Lower lobe of right lung (tissue), 2 donors: ENCODE measurements at regions not wholly inside any gene's neighbourhood (a gene's known extent, or its start where the extent isn't known, plus 50 kb on each side); places are given as distances from the start of the nearest gene placed in this dataset.

Experiments
- ATAC-seq, 2 donors: fragments of 200-7000 bp; cut with Tn5 transposase; one replicate each; pipeline ENCODE4 v1.9.1; 2020 to 2022; ENCODE audit warnings: mild to moderate bottlenecking in 2 of 2, moderate library complexity in 2 of 2
- DNase-seq: peaks from one replicate; pipeline ENCODE4 v3.0.0-alpha.2; 2020
- H3K27ac ChIP-seq: fragments of 200-600 bp; one replicate; pipeline ENCODE4 v1.8.0; 2022
- H3K27me3 ChIP-seq: fragments of 200-600 bp; one replicate; pipeline ENCODE4 v1.8.0; 2022; ENCODE audit warnings: low read depth
- H3K36me3 ChIP-seq: fragments of 200-600 bp; one replicate; pipeline ENCODE4 v1.8.0; 2022; ENCODE audit warnings: mild to moderate bottlenecking
- H3K4me1 ChIP-seq: fragments of 200-600 bp; one replicate; pipeline ENCODE4 v1.8.0; 2022
- H3K4me3 ChIP-seq: fragments of 200-600 bp; one replicate; pipeline ENCODE4 v1.8.0; 2022; ENCODE audit warnings: mild to moderate bottlenecking
- H3K9me3 ChIP-seq: fragments of 200-600 bp; one replicate; pipeline ENCODE4 v1.8.0; 2022
- CTCF ChIP-seq: fragments of 200-600 bp; IDR thresholded peaks from one replicate; pipeline ENCODE4 v1.8.0; 2022; ENCODE audit warnings: antibody characterized with exemption, mild to moderate bottlenecking
- intact Hi-C: fragments of 100-400 bp; cut with DNase I; formaldehyde crosslinking; loops from one replicate; pipeline ENCODE4 v1.11.0; 2022
- donor health status: DM: no; HTN: yes; CAD: no; lungs with severe emphysema.

DNA sequence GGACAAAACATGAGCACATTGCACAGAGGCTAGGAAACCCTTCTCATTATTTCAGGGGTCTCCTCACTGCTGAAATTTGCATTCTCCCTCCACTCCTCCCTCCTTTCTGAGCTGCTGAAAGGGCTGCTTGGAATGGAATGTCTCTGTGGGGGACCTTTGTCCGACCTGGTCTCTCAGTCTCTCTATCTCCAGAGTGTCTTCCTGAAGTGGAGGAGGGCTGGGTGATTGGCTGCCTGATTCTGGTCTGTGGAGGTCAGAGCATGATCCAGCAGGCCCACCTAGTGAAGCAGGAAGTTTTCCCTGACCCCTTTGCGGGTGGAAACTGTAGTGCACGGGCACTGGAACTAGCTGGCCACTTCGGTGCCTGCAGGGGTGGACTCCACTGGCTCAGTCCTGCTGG is 560.5 kb upstream of the HS6ST1 start:
- H3K27ac ChIP-seq, result no peak overlapping the region
- intact Hi-C loops, result no loop called here
- no peaks in the 10 kb centered on the region for H3K9me3 ChIP-seq
- no peaks in the 10 kb centered on the region for H3K36me3 ChIP-seq
- H3K4me3 ChIP-seq, result no peak overlapping the region
- H3K4me1 ChIP-seq, result no peaks in the 10 kb centered on the region
- ATAC-seq, result no peak
- H3K27me3 ChIP-seq, result no peaks in the 10 kb centered on the region
- DNase-seq, result no peak
- TF ChIP-seq CTCF, result no peak

- Histone ChIP-seq H3K36me3 (no peaks in the 10 kb centered on the region), H3K9me3 (no peaks in the 10 kb centered on the region), H3K4me3 (no peak overlapping the region), H3K27me3 (no peaks in the 10 kb centered on the region), H3K27ac (no peak overlapping the region), H3K4me1 (no peaks in the 10 kb centered on the region)
- ATAC-seq (no peak), DNase-seq (no peak)
- intact Hi-C loops, result no loop called here
- TF ChIP-seq CTCF, result no peak
Measured at GRCh38 chr2:128894896-128895295, 576.2 kb upstream of the HS6ST1 start.

GRCh38 chr2:128901572-128902391 is 583.1 kb upstream of the HS6ST1 start:
- ATAC-seq, result no peak
- Histone ChIP-seq H3K4me1 (no peaks in the 10 kb centered on the region), H3K9me3 (no peaks in the 10 kb centered on the region), H3K27ac (no peak overlapping the region), H3K36me3 (no peaks in the 10 kb centered on the region), H3K4me3 (no peak overlapping the region), H3K27me3 (no peaks in the 10 kb centered on the region)
- intact Hi-C loops, result no loop called here
- no peak for DNase-seq
- no peak for TF ChIP-seq CTCF

DNA sequence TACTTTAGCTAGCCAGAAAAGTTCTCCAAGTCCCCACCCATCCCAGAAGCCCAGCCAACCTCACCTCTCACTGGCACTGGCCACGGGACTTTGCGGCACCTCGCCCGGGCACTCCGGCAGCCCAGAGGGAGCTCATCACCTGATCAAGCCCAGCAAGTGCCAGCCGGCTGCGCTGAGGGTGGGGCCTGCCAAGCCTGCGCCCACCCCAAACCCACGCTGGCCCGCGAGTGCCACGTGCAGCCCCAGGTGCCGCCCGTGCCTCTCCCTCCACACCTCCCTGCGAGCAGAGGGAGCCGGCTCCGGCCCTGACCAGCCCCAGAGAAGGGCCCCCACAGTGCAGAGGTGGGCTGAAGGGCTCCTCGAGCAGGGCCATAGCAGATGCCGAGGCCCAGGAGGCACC is 585.0 kb upstream of the HS6ST1 start:
- no peak for TF ChIP-seq CTCF
- DNase-seq (no peak), ATAC-seq (no peak)
- no peaks in the 10 kb centered on the region for H3K9me3 ChIP-seq
- H3K4me1 ChIP-seq, result no peaks in the 10 kb centered on the region
- intact Hi-C loops, result no loop called here
- H3K4me3 ChIP-seq, result no peak overlapping the region
- H3K27ac ChIP-seq, result no peak overlapping the region
- no peaks in the 10 kb centered on the region for H3K36me3 ChIP-seq
- H3K27me3 ChIP-seq, result no peaks in the 10 kb centered on the region

DNA sequence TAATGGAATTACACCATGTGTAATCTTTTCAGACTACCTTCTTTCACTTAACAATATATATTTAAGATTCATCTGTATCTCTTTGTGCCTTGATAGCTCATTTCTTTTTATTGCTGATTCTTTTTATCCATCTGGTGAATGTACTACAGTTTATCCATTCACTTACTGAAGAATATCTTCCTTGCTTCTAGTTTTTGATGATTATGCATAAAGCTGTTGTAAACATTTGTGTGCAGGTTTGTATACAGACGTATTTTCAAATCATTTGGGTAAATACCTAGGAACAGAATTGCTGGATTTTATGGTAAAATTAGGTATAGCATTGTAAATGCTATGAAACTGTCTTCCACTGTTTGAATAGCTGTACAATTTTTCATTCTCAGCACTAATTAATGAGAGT is 592.6 kb upstream of the HS6ST1 start:
- ATAC-seq (no peak), DNase-seq (no peak)
- Histone ChIP-seq H3K36me3 (no peaks in the 10 kb centered on the region), H3K4me3 (no peak overlapping the region), H3K27me3 (no peaks in the 10 kb centered on the region), H3K9me3 (peaks cover 4% of the 10 kb centered on the region), H3K4me1 (no peaks in the 10 kb centered on the region), H3K27ac (no peak overlapping the region)
- intact Hi-C loops, result no loop called here
- TF ChIP-seq CTCF, result no peak
